ENCODE measurements at regions not wholly inside any gene's neighbourhood (a gene's known extent, or its start where the extent isn't known, plus 50 kb on each side); places are given as distances from the start of the nearest gene placed in this dataset.
"Not testable (repeated sequence)": the region's sequence is repeated elsewhere in the genome, so short reads cannot be mapped to it uniquely, and the experiment has no call there.

GRCh38 chr17:31657876-31658275 is 201.2 kb downstream of the COPRS start:
- H3K36me3 ChIP-seq (ENCODE audit: control insufficient read depth, insufficient read depth, low read length) = no peaks in the 10 kb centered on the region
- H3K27me3 ChIP-seq (ENCODE audit: control insufficient read depth, insufficient read depth, low read length) = no peaks in the 10 kb centered on the region
- no peak overlapping the region for H3K27ac ChIP-seq (ENCODE audit: low read length)
- no peaks in the 10 kb centered on the region for H3K4me1 ChIP-seq (ENCODE audit: control insufficient read depth, insufficient read depth, low read length)
- peaks cover 4% of the 10 kb centered on the region for H3K9me3 ChIP-seq (ENCODE audit: control insufficient read depth, low read depth, low read length)
- DNase-seq = no peak
- WGBS (ENCODE audit: insufficient coverage, low lambda C conversion rate) = no CpG with 5 or more reads among the region's 4 CpGs
- H3K4me3 ChIP-seq (ENCODE audit: low read length) = no peak overlapping the region

DNA sequence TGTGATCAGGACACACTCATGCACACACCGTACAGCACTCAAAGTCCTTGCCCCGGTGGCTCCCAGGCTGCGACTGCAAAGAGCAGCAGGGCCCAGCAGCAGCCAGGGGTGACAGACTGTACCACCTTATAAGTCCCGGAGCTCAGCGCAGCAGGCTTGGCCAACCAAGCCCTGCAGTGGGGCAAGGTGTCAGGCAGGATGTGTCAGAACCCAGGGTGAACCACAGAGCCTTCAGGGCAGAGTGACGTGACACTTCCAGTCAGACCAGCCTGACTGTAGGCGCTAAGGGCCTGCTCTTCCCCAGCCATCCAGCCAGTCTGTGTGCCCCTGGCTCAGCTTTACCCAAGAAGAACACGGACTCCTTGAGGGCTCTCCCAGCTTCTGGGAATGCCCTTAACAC is 204.1 kb downstream of the COPRS start:
- no CpG with 5 or more reads among the region's 8 CpGs for WGBS (ENCODE audit: insufficient coverage, low lambda C conversion rate)
- Histone ChIP-seq H3K27me3 (ENCODE audit: control insufficient read depth, insufficient read depth, low read length) (no peaks in the 10 kb centered on the region), H3K9me3 (ENCODE audit: control insufficient read depth, low read depth, low read length) (no peaks in the 10 kb centered on the region), H3K27ac (ENCODE audit: low read length) (no peak overlapping the region), H3K4me1 (ENCODE audit: control insufficient read depth, insufficient read depth, low read length) (no peaks in the 10 kb centered on the region), H3K36me3 (ENCODE audit: control insufficient read depth, insufficient read depth, low read length) (no peaks in the 10 kb centered on the region), H3K4me3 (ENCODE audit: low read length) (no peak overlapping the region)
- no peak for DNase-seq

GRCh38 chr17:31653691-31654090 is 205.4 kb downstream of the COPRS start:
- Histone ChIP-seq H3K4me3 (ENCODE audit: low read length) (no peak overlapping the region), H3K36me3 (ENCODE audit: control insufficient read depth, insufficient read depth, low read length) (no peaks in the 10 kb centered on the region), H3K4me1 (ENCODE audit: control insufficient read depth, insufficient read depth, low read length) (no peaks in the 10 kb centered on the region), H3K9me3 (ENCODE audit: control insufficient read depth, low read depth, low read length) (no peaks in the 10 kb centered on the region), H3K27ac (ENCODE audit: low read length) (no peak overlapping the region), H3K27me3 (ENCODE audit: control insufficient read depth, insufficient read depth, low read length) (no peaks in the 10 kb centered on the region)
- 0% methylated on average over 1 of the region's 6 CpGs for WGBS (ENCODE audit: insufficient coverage, low lambda C conversion rate)
- DNase-seq = no peak

GRCh38 chr17:31650756-31651520 is 208.1 kb downstream of the COPRS start:
- no peak overlapping the region for H3K4me3 ChIP-seq (ENCODE audit: low read length)
- no peaks in the 10 kb centered on the region for H3K36me3 ChIP-seq (ENCODE audit: control insufficient read depth, insufficient read depth, low read length)
- no peaks in the 10 kb centered on the region for H3K9me3 ChIP-seq (ENCODE audit: control insufficient read depth, low read depth, low read length)
- DNase-seq = no peak
- H3K4me1 ChIP-seq (ENCODE audit: control insufficient read depth, insufficient read depth, low read length) = no peaks in the 10 kb centered on the region
- no CpG with 5 or more reads among the region's 5 CpGs for WGBS (ENCODE audit: insufficient coverage, low lambda C conversion rate)
- no peak overlapping the region for H3K27ac ChIP-seq (ENCODE audit: low read length)
- no peaks in the 10 kb centered on the region for H3K27me3 ChIP-seq (ENCODE audit: control insufficient read depth, insufficient read depth, low read length)

DNA sequence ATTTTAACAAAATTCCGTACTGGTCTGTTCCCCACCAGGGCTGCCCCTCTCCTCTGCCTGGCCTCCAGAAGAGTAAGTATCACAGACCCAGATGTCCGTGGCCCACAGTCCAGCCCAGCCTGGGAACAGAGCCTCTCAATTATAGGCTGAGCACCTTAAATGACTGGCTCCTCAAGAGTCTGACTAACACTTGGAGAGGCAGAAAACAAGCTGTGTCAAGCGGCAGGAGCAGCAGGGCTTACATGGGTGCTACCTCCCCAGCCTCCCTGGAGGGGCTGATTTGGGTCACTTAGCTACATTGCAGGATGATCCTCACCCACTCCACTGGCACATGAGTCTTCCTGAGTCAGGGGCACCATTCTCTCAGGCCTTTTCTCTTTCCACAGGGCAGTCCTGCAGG is 209.7 kb downstream of the COPRS start:
- no CpG with 5 or more reads among the region's 3 CpGs for WGBS (ENCODE audit: insufficient coverage, low lambda C conversion rate)
- H3K27me3 ChIP-seq (ENCODE audit: control insufficient read depth, insufficient read depth, low read length) = no peaks in the 10 kb centered on the region
- H3K27ac ChIP-seq (ENCODE audit: low read length) = no peak overlapping the region
- H3K4me3 ChIP-seq (ENCODE audit: low read length) = no peak overlapping the region
- no peak for DNase-seq
- no peaks in the 10 kb centered on the region for H3K4me1 ChIP-seq (ENCODE audit: control insufficient read depth, insufficient read depth, low read length)
- H3K9me3 ChIP-seq (ENCODE audit: control insufficient read depth, low read depth, low read length) = no peaks in the 10 kb centered on the region
- H3K36me3 ChIP-seq (ENCODE audit: control insufficient read depth, insufficient read depth, low read length) = no peaks in the 10 kb centered on the region

- no peak overlapping the region for H3K27ac ChIP-seq (ENCODE audit: low read length)
- H3K4me3 ChIP-seq (ENCODE audit: low read length) = no peak overlapping the region
- WGBS (ENCODE audit: insufficient coverage, low lambda C conversion rate) = 40% methylated on average over 1 of the region's 1 CpG
- H3K4me1 ChIP-seq (ENCODE audit: control insufficient read depth, insufficient read depth, low read length) = no peaks in the 10 kb centered on the region
- no peaks in the 10 kb centered on the region for H3K9me3 ChIP-seq (ENCODE audit: control insufficient read depth, low read depth, low read length)
- DNase-seq = no peak
- H3K27me3 ChIP-seq (ENCODE audit: control insufficient read depth, insufficient read depth, low read length) = no peaks in the 10 kb centered on the region
- no peaks in the 10 kb centered on the region for H3K36me3 ChIP-seq (ENCODE audit: control insufficient read depth, insufficient read depth, low read length)
These were observed 211.4 kb downstream of the COPRS start for GRCh38 chr17:31647661-31648060.

GRCh38 chr17:31646642-31647041 is 212.4 kb downstream of the COPRS start:
- no peak for DNase-seq
- H3K4me3 ChIP-seq (ENCODE audit: low read length) = no peak overlapping the region
- no CpG with 5 or more reads among the region's 2 CpGs for WGBS (ENCODE audit: insufficient coverage, low lambda C conversion rate)

DNA sequence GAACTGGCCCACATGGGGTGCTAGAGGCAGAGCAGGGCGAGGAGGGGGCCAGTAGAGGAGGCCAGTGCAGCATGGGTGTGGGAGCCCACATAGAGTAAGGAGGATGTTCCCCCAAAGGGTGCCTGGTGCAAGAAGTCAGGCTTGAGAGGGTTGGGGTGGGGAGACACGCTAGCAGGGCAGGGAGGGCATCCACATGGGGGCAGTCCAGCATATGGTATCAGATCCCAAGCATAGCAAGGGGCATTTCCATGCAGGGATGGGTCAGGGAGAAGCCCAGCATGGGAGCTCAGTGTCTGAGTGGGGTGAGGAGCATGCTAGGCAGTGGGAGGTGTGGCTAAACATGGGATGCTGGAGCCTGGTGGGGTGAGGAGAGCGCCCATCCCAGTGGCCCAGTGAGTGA is 213.7 kb downstream of the COPRS start:
- no peaks in the 10 kb centered on the region for H3K27me3 ChIP-seq (ENCODE audit: control insufficient read depth, insufficient read depth, low read length)
- no peak for DNase-seq
- no peak overlapping the region for H3K4me3 ChIP-seq (ENCODE audit: low read length)
- H3K4me1 ChIP-seq (ENCODE audit: control insufficient read depth, insufficient read depth, low read length) = no peaks in the 10 kb centered on the region
- H3K9me3 ChIP-seq (ENCODE audit: control insufficient read depth, low read depth, low read length) = no peaks in the 10 kb centered on the region
- no peak overlapping the region for H3K27ac ChIP-seq (ENCODE audit: low read length)
- H3K36me3 ChIP-seq (ENCODE audit: control insufficient read depth, insufficient read depth, low read length) = no peaks in the 10 kb centered on the region
- WGBS (ENCODE audit: insufficient coverage, low lambda C conversion rate) = no CpG with 5 or more reads among the region's 3 CpGs

More at GRCh38 chr17:31646642-31647041, 212.4 kb downstream of the COPRS start:
- H3K27ac ChIP-seq (ENCODE audit: low read length) = no peak overlapping the region
- H3K9me3 ChIP-seq (ENCODE audit: control insufficient read depth, low read depth, low read length) = no peaks in the 10 kb centered on the region
- H3K4me1 ChIP-seq (ENCODE audit: control insufficient read depth, insufficient read depth, low read length) = no peaks in the 10 kb centered on the region
- H3K27me3 ChIP-seq (ENCODE audit: control insufficient read depth, insufficient read depth, low read length) = no peaks in the 10 kb centered on the region
- H3K36me3 ChIP-seq (ENCODE audit: control insufficient read depth, insufficient read depth, low read length) = no peaks in the 10 kb centered on the region

DNA sequence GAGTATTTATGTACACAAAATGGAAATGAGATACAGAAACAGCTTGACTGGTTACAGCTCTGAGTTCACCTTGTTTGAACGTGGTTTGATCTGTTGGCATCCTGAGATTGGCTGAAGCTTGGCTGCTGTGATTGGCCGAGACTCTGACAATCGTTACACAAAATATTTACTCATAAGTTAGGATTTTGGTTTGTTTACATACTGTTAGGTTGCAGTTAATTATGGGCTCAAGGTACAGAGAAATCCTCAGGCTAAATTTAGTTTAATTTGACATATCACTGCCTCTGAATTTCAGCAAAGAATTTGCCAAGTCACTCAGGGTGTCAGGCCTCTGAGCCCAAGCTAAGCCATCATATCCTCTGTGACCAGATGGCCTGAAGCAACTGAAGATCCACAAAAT is 227.3 kb downstream of the COPRS start:
- no CpG with 5 or more reads among the region's 3 CpGs for WGBS (ENCODE audit: insufficient coverage, low lambda C conversion rate)
- Histone ChIP-seq H3K4me3 (ENCODE audit: low read length) (no peak overlapping the region), H3K4me1 (ENCODE audit: control insufficient read depth, insufficient read depth, low read length) (no peaks in the 10 kb centered on the region), H3K27me3 (ENCODE audit: control insufficient read depth, insufficient read depth, low read length) (no peaks in the 10 kb centered on the region), H3K9me3 (ENCODE audit: control insufficient read depth, low read depth, low read length) (peaks cover 2% of the 10 kb centered on the region), H3K36me3 (ENCODE audit: control insufficient read depth, insufficient read depth, low read length) (no peaks in the 10 kb centered on the region), H3K27ac (ENCODE audit: low read length) (no peak overlapping the region)
- DNase-seq = no peak

DNA sequence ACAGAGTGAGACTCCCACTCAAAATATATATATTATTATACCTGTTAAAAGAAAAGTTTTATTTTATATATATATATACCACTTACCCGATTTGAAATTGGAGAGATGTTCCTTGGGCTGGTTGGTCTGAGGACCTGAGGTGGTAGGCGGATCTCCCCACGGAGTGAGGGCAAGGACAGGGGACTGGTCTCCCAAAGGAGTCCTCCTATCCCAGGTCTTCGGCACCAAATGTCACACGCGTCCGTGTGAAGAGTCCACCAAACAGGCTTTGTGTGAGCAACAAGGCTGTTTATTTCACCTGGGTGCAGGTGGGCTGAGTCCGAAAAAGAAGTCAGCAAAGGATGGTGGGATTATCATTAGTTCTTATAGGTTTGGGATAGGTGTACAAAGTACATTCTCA is 228.2 kb downstream of the COPRS start:
- H3K4me3 ChIP-seq (ENCODE audit: low read length); H3K36me3 ChIP-seq (ENCODE audit: control insufficient read depth, insufficient read depth, low read length); DNase-seq; H3K27me3 ChIP-seq (ENCODE audit: control insufficient read depth, insufficient read depth, low read length); H3K27ac ChIP-seq (ENCODE audit: low read length); H3K9me3 ChIP-seq (ENCODE audit: control insufficient read depth, low read depth, low read length); H3K4me1 ChIP-seq (ENCODE audit: control insufficient read depth, insufficient read depth, low read length): not testable (repeated sequence)
- WGBS (ENCODE audit: insufficient coverage, low lambda C conversion rate) = no CpG with 5 or more reads among the region's 8 CpGs

Measured in large intestine (tissue), 3 donors.